HEK293 (cell line): ENCODE measurements at regions not wholly inside any gene's neighbourhood (a gene's known extent, or its start where the extent isn't known, plus 50 kb on each side); places are given as distances from the start of the nearest gene placed in this dataset.

Experiments
- CTCF ChIP-seq: fragments of 450-650 bp; formaldehyde crosslinking; IDR thresholded peaks from 2 replicates; pipeline ENCODE4 v1.5.1; 2016; ENCODE audit warnings: missing biosample characterization, missing genetic modification characterization
- SP3 ChIP-seq: fragments of 450-650 bp; formaldehyde crosslinking; IDR thresholded peaks from 2 replicates; pipeline ENCODE4 v1.5.1; 2016; ENCODE audit warnings: missing biosample characterization, missing genetic modification characterization
- TCF7L2 ChIP-seq: IDR thresholded peaks from 2 replicates; pipeline ENCODE4 v1.6.1; 2011; ENCODE audit warnings: low read depth, mild to moderate bottlenecking, inconsistent platforms, low read length, moderate library complexity, borderline replicate concordance
- TSHZ1 ChIP-seq: fragments of 450-650 bp; formaldehyde crosslinking; IDR thresholded peaks from 2 replicates; pipeline ENCODE4 v1.5.1; 2016; ENCODE audit warnings: missing biosample characterization, missing genetic modification characterization, borderline replicate concordance
- ZBTB21 ChIP-seq: fragments of 450-650 bp; formaldehyde crosslinking; IDR thresholded peaks from 2 replicates; pipeline ENCODE4 v1.5.1; 2017; ENCODE audit warnings: missing biosample characterization, missing genetic modification characterization
- ZBTB44 ChIP-seq: fragments of 450-650 bp; IDR thresholded peaks from 2 replicates; pipeline ENCODE4 v1.5.1; 2018; ENCODE audit warnings: missing biosample characterization, mild to moderate bottlenecking, missing genetic modification characterization
- ZBTB8A ChIP-seq: fragments of 450-650 bp; formaldehyde crosslinking; IDR thresholded peaks from 2 replicates; pipeline ENCODE4 v1.5.1; 2016; ENCODE audit warnings: missing biosample characterization, missing genetic modification characterization
- ZNF174 ChIP-seq: fragments of 450-650 bp; formaldehyde crosslinking; IDR thresholded peaks from 2 replicates; pipeline ENCODE4 v1.5.0; 2017; ENCODE audit warnings: missing biosample characterization, mild to moderate bottlenecking, missing genetic modification characterization
- ZNF26 ChIP-seq: fragments of 450-650 bp; formaldehyde crosslinking; IDR thresholded peaks from 2 replicates; pipeline ENCODE4 v1.5.1; 2016; ENCODE audit warnings: missing biosample characterization, missing genetic modification characterization
- ZNF501 ChIP-seq: fragments of 450-650 bp; formaldehyde crosslinking; IDR thresholded peaks from 2 replicates; pipeline ENCODE4 v1.5.1; 2016; ENCODE audit warnings: missing biosample characterization, missing genetic modification characterization
- ZNF624 ChIP-seq: fragments of 450-650 bp; formaldehyde crosslinking; IDR thresholded peaks from 2 replicates; pipeline ENCODE4 v1.5.1; 2017; ENCODE audit warnings: missing biosample characterization, missing genetic modification characterization
- ZNF830 ChIP-seq: fragments of 450-650 bp; IDR thresholded peaks from 2 replicates; pipeline ENCODE4 v1.5.0; 2018; ENCODE audit warnings: missing biosample characterization, missing genetic modification characterization, low read depth, mild to moderate bottlenecking, moderate library complexity
- ZSCAN30 ChIP-seq: fragments of 450-650 bp; IDR thresholded peaks from 2 replicates; pipeline ENCODE4 v1.5.1; 2018; ENCODE audit warnings: missing biosample characterization, mild to moderate bottlenecking, missing genetic modification characterization, moderate library complexity
- TF ChIP-seq, protein P1 (sequence below): IDR thresholded peaks from 2 replicates; pipeline ENCODE4 v1.6.1; 2011; ENCODE audit warnings: mild to moderate bottlenecking, low read depth, low read length, borderline replicate concordance

DNA sequence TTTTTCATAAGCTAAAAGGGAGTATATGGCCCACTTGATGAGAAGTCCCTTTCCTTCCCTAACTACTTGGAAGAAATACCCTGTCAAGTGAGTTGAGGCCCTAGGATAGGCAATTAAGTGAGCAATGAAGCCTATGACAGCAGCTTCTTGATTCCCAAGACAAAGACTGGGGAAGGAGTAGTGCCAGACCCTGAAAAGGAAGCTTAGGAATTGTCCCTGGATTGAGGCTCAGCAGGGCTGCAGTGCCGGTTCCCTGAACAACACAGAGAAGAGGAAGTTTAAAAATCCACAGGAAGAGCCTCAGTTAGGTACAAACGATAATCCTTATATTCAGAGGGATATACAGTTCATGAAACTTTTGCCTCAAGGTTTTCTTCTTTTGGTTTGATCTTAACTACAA is 61.8 kb upstream of the RAD23B start:
- TF ChIP-seq CTCF (tag by site-specific recombination) = no peak
- no peak for TF ChIP-seq ZNF26
- TF ChIP-seq ZSCAN30 (tag by site-specific recombination) = no peak
- TF ChIP-seq TCF7L2 = no peak
- no peak for TF ChIP-seq SP3 (tag by site-specific recombination)
- no peak for TF ChIP-seq ZBTB21
- TF ChIP-seq ZBTB44 = no peak
- no peak for TF ChIP-seq ZNF830 (tag by site-specific recombination)
- no peak for TF ChIP-seq ZNF174 (tag by site-specific recombination)
- TF ChIP-seq, protein P1, sequence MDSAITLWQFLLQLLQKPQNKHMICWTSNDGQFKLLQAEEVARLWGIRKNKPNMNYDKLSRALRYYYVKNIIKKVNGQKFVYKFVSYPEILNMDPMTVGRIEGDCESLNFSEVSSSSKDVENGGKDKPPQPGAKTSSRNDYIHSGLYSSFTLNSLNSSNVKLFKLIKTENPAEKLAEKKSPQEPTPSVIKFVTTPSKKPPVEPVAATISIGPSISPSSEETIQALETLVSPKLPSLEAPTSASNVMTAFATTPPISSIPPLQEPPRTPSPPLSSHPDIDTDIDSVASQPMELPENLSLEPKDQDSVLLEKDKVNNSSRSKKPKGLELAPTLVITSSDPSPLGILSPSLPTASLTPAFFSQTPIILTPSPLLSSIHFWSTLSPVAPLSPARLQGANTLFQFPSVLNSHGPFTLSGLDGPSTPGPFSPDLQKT = no peak
- TF ChIP-seq TSHZ1 (tag by site-specific recombination) = no peak
- TF ChIP-seq ZBTB8A (tag by site-specific recombination) = no peak
- no peak for TF ChIP-seq ZNF501 (tag by site-specific recombination)
- TF ChIP-seq ZNF624 (tag by site-specific recombination) = no peak
